Right renal cortex interstitium (tissue), 3 donors: ENCODE measurements at regions not wholly inside any gene's neighbourhood (a gene's known extent, or its start where the extent isn't known, plus 50 kb on each side); places are given as distances from the start of the nearest gene placed in this dataset.
"Not testable (repeated sequence)": the region's sequence is repeated elsewhere in the genome, so short reads cannot be mapped to it uniquely, and the experiment has no call there.

Experiments
- DNase-seq, 3 donors: peaks; one replicate each; pipeline ENCODE4 v3.0.0-alpha.2; 2013; ENCODE audit warnings: low read depth in 3 of 3, low spot score in 2 of 3

GRCh38 chr2:84158605-84159004 is 300.5 kb downstream of the SUCLG1 start:
- DNase-seq = no peak

GRCh38 chr2:84152462-84152861 is 306.6 kb downstream of the SUCLG1 start:
- DNase-seq = no peak

- no peak for DNase-seq
Measured at GRCh38 chr2:84144345-84144744, 314.7 kb downstream of the SUCLG1 start.

GRCh38 chr2:84137034-84137433 is 322.0 kb downstream of the SUCLG1 start:
- DNase-seq = no peak

- DNase-seq = no peak
Measured at GRCh38 chr2:84132370-84132769, 326.7 kb downstream of the SUCLG1 start.

- no peak for DNase-seq
Measured at GRCh38 chr2:84131278-84131830, 327.7 kb downstream of the SUCLG1 start.

GRCh38 chr2:84129018-84129417 is 330.1 kb downstream of the SUCLG1 start:
- DNase-seq = no peak

GRCh38 chr2:84127812-84128211 is 331.3 kb downstream of the SUCLG1 start:
- DNase-seq = not testable (repeated sequence)

GRCh38 chr2:84126530-84126929 is 332.6 kb downstream of the SUCLG1 start:
- no peak for DNase-seq

- no peak for DNase-seq
Measured at GRCh38 chr2:84126084-84126483, 333.0 kb downstream of the SUCLG1 start.

GRCh38 chr2:84116143-84116542 is 342.9 kb downstream of the SUCLG1 start:
- no peak for DNase-seq

GRCh38 chr2:84115173-84115857 is 343.8 kb downstream of the SUCLG1 start:
- no peak for DNase-seq

- DNase-seq = not testable (repeated sequence)
Measured at GRCh38 chr2:84103816-84104527, 355.1 kb downstream of the SUCLG1 start.

- DNase-seq = no peak
Measured at GRCh38 chr2:84102274-84102673, 356.8 kb downstream of the SUCLG1 start.

- no peak for DNase-seq
Measured at GRCh38 chr2:84088656-84089055, 370.4 kb downstream of the SUCLG1 start.

- peak in 1 of 3 donors; percentile 10 for DNase-seq
Measured at GRCh38 chr2:84085562-84085961, 373.5 kb downstream of the SUCLG1 start.

- DNase-seq = no peak
Measured at GRCh38 chr2:84084856-84085255, 374.2 kb downstream of the SUCLG1 start.

- DNase-seq = no peak
Measured at GRCh38 chr2:84083984-84084383, 375.1 kb downstream of the SUCLG1 start.

- DNase-seq = no peak
Measured at GRCh38 chr2:84078471-84078870, 380.6 kb downstream of the SUCLG1 start.

- no peak for DNase-seq
Measured at GRCh38 chr2:84077496-84077895, 381.6 kb downstream of the SUCLG1 start.

- no peak for DNase-seq
Measured at GRCh38 chr2:84071050-84071449, 388.0 kb downstream of the SUCLG1 start.

GRCh38 chr2:84065857-84066256 is 393.2 kb downstream of the SUCLG1 start:
- DNase-seq = no peak
